ENCODE measurements at regions not wholly inside any gene's neighbourhood (a gene's known extent, or its start where the extent isn't known, plus 50 kb on each side); places are given as distances from the start of the nearest gene placed in this dataset.

DNA sequence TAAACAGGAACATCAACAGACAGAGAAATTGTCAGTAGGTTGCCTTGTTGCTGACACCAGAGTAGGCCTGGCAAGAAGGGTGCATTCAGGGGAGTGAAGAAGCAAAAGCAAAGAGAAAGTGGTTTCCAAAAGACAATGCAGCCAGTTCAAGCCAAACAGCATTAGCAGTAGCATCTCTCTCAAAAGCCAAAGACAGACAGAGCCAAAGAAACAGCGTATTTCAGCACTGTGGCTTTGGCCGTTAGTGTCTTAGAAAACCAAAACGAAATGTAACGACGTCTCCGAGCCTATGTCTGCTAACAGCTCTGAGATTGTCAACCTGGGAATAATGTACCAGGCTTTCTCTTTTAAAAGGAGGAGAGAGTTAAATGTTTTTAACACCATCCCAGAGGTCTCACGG is 178.6 kb downstream of the NRP2 start:
- WGBS, 2 donors: 61 to 65% methylated on average over 7 of the region's 7 CpGs
- H3K4me3 ChIP-seq (ENCODE audit: low read depth, poor library complexity, severe bottlenecking): no peak overlapping the region
- intact Hi-C loops (cut with DNase I; ENCODE audit: low total_unique reads): no loop called here
- TF ChIP-seq, protein P1, sequence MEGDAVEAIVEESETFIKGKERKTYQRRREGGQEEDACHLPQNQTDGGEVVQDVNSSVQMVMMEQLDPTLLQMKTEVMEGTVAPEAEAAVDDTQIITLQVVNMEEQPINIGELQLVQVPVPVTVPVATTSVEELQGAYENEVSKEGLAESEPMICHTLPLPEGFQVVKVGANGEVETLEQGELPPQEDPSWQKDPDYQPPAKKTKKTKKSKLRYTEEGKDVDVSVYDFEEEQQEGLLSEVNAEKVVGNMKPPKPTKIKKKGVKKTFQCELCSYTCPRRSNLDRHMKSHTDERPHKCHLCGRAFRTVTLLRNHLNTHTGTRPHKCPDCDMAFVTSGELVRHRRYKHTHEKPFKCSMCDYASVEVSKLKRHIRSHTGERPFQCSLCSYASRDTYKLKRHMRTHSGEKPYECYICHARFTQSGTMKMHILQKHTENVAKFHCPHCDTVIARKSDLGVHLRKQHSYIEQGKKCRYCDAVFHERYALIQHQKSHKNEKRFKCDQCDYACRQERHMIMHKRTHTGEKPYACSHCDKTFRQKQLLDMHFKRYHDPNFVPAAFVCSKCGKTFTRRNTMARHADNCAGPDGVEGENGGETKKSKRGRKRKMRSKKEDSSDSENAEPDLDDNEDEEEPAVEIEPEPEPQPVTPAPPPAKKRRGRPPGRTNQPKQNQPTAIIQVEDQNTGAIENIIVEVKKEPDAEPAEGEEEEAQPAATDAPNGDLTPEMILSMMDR (IDR thresholded peaks at IDR 0.05): no peak
- TF ChIP-seq POLR2A (IDR thresholded peaks at IDR 0.05): no peak
- peak in 1 of 2 donors; percentile 46 for DNase-seq (ENCODE audit: low spot score in 2 of 2)

DNA sequence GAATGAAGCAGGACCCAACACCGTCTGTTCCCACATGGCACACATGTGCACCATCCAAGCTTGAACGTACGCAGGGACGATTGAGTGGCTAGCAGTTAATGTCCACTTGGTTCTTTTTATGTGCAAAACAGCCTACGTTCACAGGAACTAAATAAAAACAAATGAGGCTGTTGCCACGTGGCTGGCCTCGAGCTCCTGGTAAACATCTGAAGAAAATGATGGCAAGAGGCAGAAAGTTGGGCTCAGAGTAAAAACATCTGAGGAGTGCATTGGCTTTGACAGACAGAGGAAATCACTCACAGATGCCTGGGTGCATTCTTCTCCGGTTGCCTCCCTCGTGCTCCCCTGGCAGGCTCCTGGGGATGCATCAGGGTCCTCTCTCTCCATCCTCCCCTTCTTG is 177.9 kb downstream of the NRP2 start:
- 53 to 59% methylated on average over 9 of the region's 9 CpGs for WGBS, 2 donors
- intact Hi-C loops (cut with DNase I; ENCODE audit: low total_unique reads): no loop called here
- TF ChIP-seq, protein P1 (IDR thresholded peaks at IDR 0.05): no peak
- TF ChIP-seq POLR2A (IDR thresholded peaks at IDR 0.05): no peak
- no peak overlapping the region for H3K4me3 ChIP-seq (ENCODE audit: low read depth, poor library complexity, severe bottlenecking)
- peak; percentile 17 to 78 for DNase-seq (ENCODE audit: low spot score in 2 of 2)

DNA sequence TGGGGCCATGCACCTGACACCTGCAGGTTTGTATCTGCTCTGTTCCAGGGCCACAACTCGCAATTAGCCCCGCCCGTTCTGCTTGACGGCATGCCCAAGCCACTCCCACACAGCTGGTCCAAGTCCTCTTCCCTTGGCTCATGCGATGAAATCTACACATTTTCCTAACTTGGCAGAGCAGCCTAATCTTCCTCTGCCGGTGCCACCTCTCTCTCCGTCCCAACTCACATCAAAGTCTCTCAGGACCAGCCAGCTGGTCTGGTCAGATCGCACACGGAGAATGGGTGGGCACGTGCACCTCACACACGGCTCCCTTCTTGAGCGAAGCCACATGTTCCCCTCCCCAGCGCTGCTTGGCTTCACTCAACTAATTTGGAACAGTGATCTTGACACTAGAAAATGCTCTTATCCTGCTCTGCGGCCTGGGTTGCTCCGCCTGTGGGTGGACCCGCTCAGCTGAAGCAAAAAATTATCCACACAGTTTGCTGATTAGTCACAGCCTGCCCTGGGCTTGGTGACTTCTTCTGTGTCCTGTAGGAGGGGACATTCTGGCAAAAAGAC is 176.7 kb downstream of the NRP2 start:
- intact Hi-C loops (cut with DNase I; ENCODE audit: low total_unique reads): no loop called here
- peak; percentile 38 to 85 for DNase-seq (ENCODE audit: low spot score in 2 of 2)
- WGBS, 2 donors: 22 to 31% methylated on average over 16 of the region's 16 CpGs
- TF ChIP-seq, protein P1 (IDR thresholded peaks at IDR 0.05): no peak
- TF ChIP-seq POLR2A (IDR thresholded peaks at IDR 0.05): no peak
- H3K4me3 ChIP-seq (ENCODE audit: low read depth, poor library complexity, severe bottlenecking): no peak overlapping the region

DNA sequence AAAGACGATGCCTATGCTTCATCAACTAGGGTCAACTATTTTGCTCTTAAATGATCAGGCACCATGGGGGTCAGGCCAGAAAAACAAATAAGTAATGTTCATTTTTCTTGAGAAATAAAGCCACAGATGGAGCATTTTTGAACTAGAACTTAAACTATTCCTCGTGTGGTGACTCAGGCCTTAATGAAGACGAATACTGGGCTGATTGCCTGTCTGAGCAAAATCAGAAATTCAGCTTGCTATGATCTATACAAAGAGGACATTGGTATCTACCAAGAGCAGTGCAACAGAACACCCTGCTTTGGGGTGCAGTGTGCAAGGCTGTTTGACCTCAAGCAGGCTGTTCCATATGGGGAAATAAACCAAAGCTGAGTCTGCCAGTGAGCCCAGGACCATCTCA is 176.0 kb downstream of the NRP2 start:
- intact Hi-C loops (cut with DNase I; ENCODE audit: low total_unique reads): no loop called here
- no peak overlapping the region for H3K4me3 ChIP-seq (ENCODE audit: low read depth, poor library complexity, severe bottlenecking)
- DNase-seq (ENCODE audit: low spot score in 2 of 2): peak in 1 of 2 donors; percentile 36
- TF ChIP-seq, protein P1 (IDR thresholded peaks at IDR 0.05): no peak
- TF ChIP-seq POLR2A (IDR thresholded peaks at IDR 0.05): no peak
- WGBS, 2 donors: 36 to 56% methylated on average over 3 of the region's 3 CpGs

DNA sequence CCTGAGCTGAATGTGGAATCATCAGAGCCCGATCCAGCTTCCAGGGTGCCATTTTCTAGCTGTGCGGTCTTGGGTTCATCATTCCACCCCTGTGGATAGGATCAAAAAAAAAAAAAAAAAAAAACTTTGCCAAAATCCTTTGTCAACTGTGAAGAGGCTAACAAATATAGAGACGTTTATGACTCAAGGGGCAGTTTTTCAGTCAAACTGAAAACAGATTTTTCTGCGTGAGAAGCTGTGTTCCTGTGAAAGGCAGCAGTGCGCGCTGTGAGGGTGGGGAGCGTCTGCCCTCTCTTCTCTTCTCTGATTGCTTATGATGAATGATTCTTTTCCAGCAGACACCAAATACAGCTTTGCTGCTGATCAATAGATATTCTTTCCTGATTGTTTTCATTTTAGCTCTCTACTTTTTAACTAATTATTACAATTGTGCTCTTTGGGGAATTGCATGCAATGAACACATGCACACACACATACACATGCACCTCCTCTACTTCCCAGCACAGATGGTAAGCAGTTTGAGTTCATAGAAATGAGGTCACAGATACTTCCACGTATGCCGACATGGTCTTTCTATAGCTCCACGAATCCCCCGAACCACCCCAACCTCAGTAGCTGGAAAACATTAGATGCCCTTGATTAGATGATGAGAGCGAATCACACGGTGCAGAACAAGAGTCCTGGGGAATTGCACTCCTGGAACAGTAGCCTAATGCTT is 175.4 kb downstream of the NRP2 start:
- no peak overlapping the region for H3K4me3 ChIP-seq (ENCODE audit: low read depth, poor library complexity, severe bottlenecking)
- intact Hi-C loops (cut with DNase I; ENCODE audit: low total_unique reads): no loop called here
- peak in 1 of 2 donors; percentile 49 for DNase-seq (ENCODE audit: low spot score in 2 of 2)
- TF ChIP-seq, protein P1 (IDR thresholded peaks at IDR 0.05): no peak
- TF ChIP-seq POLR2A (IDR thresholded peaks at IDR 0.05): no peak
- WGBS, 2 donors: 65 to 74% methylated on average over 13 of the region's 13 CpGs

Measured in lower leg skin (tissue), 4 donors.